Suprapubic skin (tissue), 4 donors: ENCODE measurements at regions not wholly inside any gene's neighbourhood (a gene's known extent, or its start where the extent isn't known, plus 50 kb on each side); places are given as distances from the start of the nearest gene placed in this dataset.

Experiments used
- DNase-seq, 2 donors: peaks; one replicate each; pipeline ENCODE4 v3.0.0-alpha.2; 2019; ENCODE audit warnings: low spot score in 2 of 2
- H3K27ac ChIP-seq: fragments of 200-600 bp; sonication (generic); one replicate; pipeline ENCODE4 v1.5.1; 2019
- H3K27me3 ChIP-seq: fragments of 200-600 bp; sonication (generic); one replicate; pipeline ENCODE4 v1.5.1; 2019
- H3K36me3 ChIP-seq: fragments of 200-600 bp; sonication (generic); one replicate; pipeline ENCODE4 v1.5.1; 2019
- H3K4me1 ChIP-seq: fragments of 200-600 bp; sonication (generic); one replicate; pipeline ENCODE4 v1.5.1; 2019
- H3K4me3 ChIP-seq: fragments of 200-600 bp; sonication (generic); one replicate; pipeline ENCODE4 v1.5.1; 2019; ENCODE audit warnings: mild to moderate bottlenecking
- H3K9me3 ChIP-seq: fragments of 200-600 bp; sonication (generic); one replicate; pipeline ENCODE4 v1.5.1; 2019
- CTCF ChIP-seq, 2 donors: fragments of 200-600 bp in 1 of 2; fragments of 450-650 bp in 1 of 2; sonication (generic) in 1 of 2; IDR thresholded peaks; one replicate each; pipeline ENCODE4 v1.5.1; 2016 to 2019; ENCODE audit warnings: antibody characterized with exemption in 2 of 2, mild to moderate bottlenecking in 1 of 2, moderate library complexity in 1 of 2
- EP300 ChIP-seq: sonication (generic); formaldehyde crosslinking; IDR thresholded peaks from one replicate; pipeline ENCODE4 v1.6.1; 2017; ENCODE audit warnings: antibody characterized with exemption
- POLR2A ChIP-seq, 2 donors: fragments of 450-650 bp; IDR thresholded peaks; one replicate each; pipeline ENCODE4 v1.6.1; 2017; ENCODE audit warnings: antibody characterized with exemption in 2 of 2, mild to moderate bottlenecking in 2 of 2, moderate library complexity in 2 of 2
- POLR2AphosphoS5 ChIP-seq, 3 donors: sonication (generic); formaldehyde crosslinking; IDR thresholded peaks; one replicate each; pipeline ENCODE4 v1.6.1; 2017; ENCODE audit warnings: antibody characterized with exemption in 3 of 3
- WGBS: methylation state at CpG from one replicate; pipeline ENCODE4 v1.1.5; 2018; 5-methylcytosine and 5-hydroxymethylcytosine counted together

GRCh38 chr10:42428534-42428933 lies 209.8 kb downstream of the ZNF33B start:
- TF ChIP-seq EP300, result no peak
- no peak for TF ChIP-seq CTCF (IDR thresholded peaks at IDR 0.05)
- no peak for TF ChIP-seq POLR2A (IDR thresholded peaks at IDR 0.05)
- TF ChIP-seq POLR2AphosphoS5 (IDR thresholded peaks at IDR 0.05), result no peak
- 90% methylated on average over 1 of the region's 1 CpG for WGBS
- Histone ChIP-seq H3K4me3 (no peak overlapping the region), H3K27ac (no peak overlapping the region), H3K27me3 (no peaks in the 10 kb centered on the region), H3K36me3 (no peaks in the 10 kb centered on the region), H3K4me1 (no peaks in the 10 kb centered on the region), H3K9me3 (no peaks in the 10 kb centered on the region)
- no peak for DNase-seq

- Histone ChIP-seq H3K4me3 (no peak overlapping the region), H3K9me3 (no peaks in the 10 kb centered on the region), H3K4me1 (no peaks in the 10 kb centered on the region), H3K27me3 (no peaks in the 10 kb centered on the region), H3K27ac (no peak overlapping the region), H3K36me3 (no peaks in the 10 kb centered on the region)
- no peak for DNase-seq
- 92% methylated on average over 5 of the region's 5 CpGs for WGBS
- TF ChIP-seq CTCF (IDR thresholded peaks at IDR 0.05), result no peak
- no peak for TF ChIP-seq POLR2A (IDR thresholded peaks at IDR 0.05)
- TF ChIP-seq POLR2AphosphoS5 (IDR thresholded peaks at IDR 0.05), result no peak
- TF ChIP-seq EP300, result no peak
Observed at GRCh38 chr10:42422911-42423310, 215.5 kb downstream of the ZNF33B start.

- Histone ChIP-seq H3K4me1 (no peaks in the 10 kb centered on the region), H3K9me3 (no peaks in the 10 kb centered on the region), H3K36me3 (no peaks in the 10 kb centered on the region), H3K27ac (no peak overlapping the region), H3K27me3 (no peaks in the 10 kb centered on the region), H3K4me3 (no peak overlapping the region)
- 63% methylated on average over 3 of the region's 3 CpGs for WGBS
- DNase-seq, result no peak
- TF ChIP-seq POLR2AphosphoS5 (IDR thresholded peaks at IDR 0.05) (no peak), EP300 (no peak), POLR2A (IDR thresholded peaks at IDR 0.05) (no peak), CTCF (IDR thresholded peaks at IDR 0.05) (no peak)
Observed at GRCh38 chr10:42421812-42422211, 216.6 kb downstream of the ZNF33B start.

- H3K27ac ChIP-seq, result no peak overlapping the region
- no peaks in the 10 kb centered on the region for H3K27me3 ChIP-seq
- 58% methylated on average over 2 of the region's 2 CpGs for WGBS
- no peak for TF ChIP-seq EP300
- no peak for TF ChIP-seq POLR2AphosphoS5 (IDR thresholded peaks at IDR 0.05)
- TF ChIP-seq CTCF (IDR thresholded peaks at IDR 0.05), result no peak
- no peak for TF ChIP-seq POLR2A (IDR thresholded peaks at IDR 0.05)
- no peaks in the 10 kb centered on the region for H3K36me3 ChIP-seq
- no peak for DNase-seq
- no peak overlapping the region for H3K4me3 ChIP-seq
- no peaks in the 10 kb centered on the region for H3K4me1 ChIP-seq
- no peaks in the 10 kb centered on the region for H3K9me3 ChIP-seq
Observed at GRCh38 chr10:42419789-42420188, 218.6 kb downstream of the ZNF33B start.

GRCh38 chr10:42380926-42381547 lies 257.3 kb downstream of the ZNF33B start:
- WGBS, result 91% methylated on average over 7 of the region's 7 CpGs

More at GRCh38 chr10:42380926-42381547, 257.3 kb downstream of the ZNF33B start:
- no peaks in the 10 kb centered on the region for H3K4me1 ChIP-seq
- no peak overlapping the region for H3K27ac ChIP-seq
- H3K27me3 ChIP-seq, result no peaks in the 10 kb centered on the region
- no peaks in the 10 kb centered on the region for H3K36me3 ChIP-seq
- no peaks in the 10 kb centered on the region for H3K9me3 ChIP-seq
- H3K4me3 ChIP-seq, result no peak overlapping the region
- no peak for TF ChIP-seq POLR2A (IDR thresholded peaks at IDR 0.05)
- no peak for TF ChIP-seq CTCF (IDR thresholded peaks at IDR 0.05)
- no peak for DNase-seq
